Kidney (tissue), 13 donors: ENCODE measurements at regions not wholly inside any gene's neighbourhood (a gene's known extent, or its start where the extent isn't known, plus 50 kb on each side); places are given as distances from the start of the nearest gene placed in this dataset.

Experiments used
- DNase-seq, 5 donors: peaks; one replicate each; pipeline ENCODE4 v3.0.0-alpha.2; 2013 to 2020
- FAIRE-seq: peaks from 2 replicates; lab custom pipeline; 2012; peaks lifted over from hg19 to GRCh38; lab: Jason Lieb, UNC
- H3K27ac ChIP-seq, 2 donors: one replicate each; pipeline ENCODE4 v1.7.0; 2013; ENCODE audit warnings: low read depth in 2 of 2, low read length in 2 of 2, inconsistent platforms in 1 of 2
- H3K27me3 ChIP-seq: one replicate; pipeline ENCODE4 v1.7.1; 2013; ENCODE audit warnings: low read length, inconsistent platforms; ENCODE audit not compliant: control insufficient read depth, insufficient read depth
- H3K36me3 ChIP-seq, 3 donors: one replicate each; pipeline versions ENCODE4 v1.7.0 to v1.7.1; 2013; ENCODE audit warnings: low read length in 3 of 3, control low read depth in 1 of 3, inconsistent platforms in 1 of 3; ENCODE audit not compliant: insufficient read depth in 3 of 3, control insufficient read depth in 2 of 3
- H3K4me1 ChIP-seq, 3 donors: one replicate each; pipeline versions ENCODE4 v1.7.0 to v1.7.1; 2013; ENCODE audit warnings: low read length in 3 of 3, inconsistent platforms in 1 of 3, low read depth in 1 of 3; ENCODE audit not compliant: control insufficient read depth in 2 of 3, insufficient read depth in 2 of 3
- H3K4me3 ChIP-seq, 3 donors: one replicate each; pipeline versions ENCODE4 v1.7.0 to v1.8.1; 2013; ENCODE audit warnings: low read length in 3 of 3, control low read depth in 1 of 3, inconsistent platforms in 1 of 3
- H3K9ac ChIP-seq, 3 donors: one replicate each; pipeline versions ENCODE4 v1.7.0 to v1.7.1; 2013; ENCODE audit warnings: low read length in 3 of 3, control low read depth in 1 of 3, inconsistent platforms in 1 of 3
- H3K9me3 ChIP-seq, 3 donors: one replicate each; pipeline versions ENCODE4 v1.7.0 to v1.7.1; 2013; ENCODE audit warnings: low read length in 3 of 3, control low read depth in 1 of 3, inconsistent platforms in 1 of 3; ENCODE audit not compliant: control insufficient read depth in 2 of 3, insufficient read depth in 1 of 3
- CTCF ChIP-seq: IDR thresholded peaks from 3 replicates; pipeline ENCODE4 v1.5.1; 2012; ENCODE audit warnings: mild to moderate bottlenecking, moderate library complexity, borderline replicate concordance; ENCODE audit not compliant: insufficient read depth; ENCODE audit errors: extremely low read depth
- intact Hi-C: fragments of 100-400 bp; cut with DNase I; formaldehyde crosslinking; loops from one replicate; pipeline ENCODE4 v1.11.1; 2022
- donor health status: control.
- donor health status: control.
- donor health status: control.
- donor health status: control.
- donor health status: control.
- donor health status: DM: yes; HTN: yes; CAD: no.
- donor health status: Normal renal cell carcinoma (clear cell type).

GRCh38 chr5:19143935-19144334 is 844.1 kb downstream of the CDH18 start:
- intact Hi-C loops, result no loop called here
- no peak for FAIRE-seq
- Histone ChIP-seq H3K9ac (no peak overlapping the region), H3K4me1 (no peaks in the 10 kb centered on the region), H3K9me3 (no peaks in the 10 kb centered on the region), H3K27ac (no peak overlapping the region), H3K36me3 (no peaks in the 10 kb centered on the region), H3K4me3 (no peak overlapping the region), H3K27me3 (no peaks in the 10 kb centered on the region)
- DNase-seq, result no peak
- TF ChIP-seq CTCF, result no peak

DNA sequence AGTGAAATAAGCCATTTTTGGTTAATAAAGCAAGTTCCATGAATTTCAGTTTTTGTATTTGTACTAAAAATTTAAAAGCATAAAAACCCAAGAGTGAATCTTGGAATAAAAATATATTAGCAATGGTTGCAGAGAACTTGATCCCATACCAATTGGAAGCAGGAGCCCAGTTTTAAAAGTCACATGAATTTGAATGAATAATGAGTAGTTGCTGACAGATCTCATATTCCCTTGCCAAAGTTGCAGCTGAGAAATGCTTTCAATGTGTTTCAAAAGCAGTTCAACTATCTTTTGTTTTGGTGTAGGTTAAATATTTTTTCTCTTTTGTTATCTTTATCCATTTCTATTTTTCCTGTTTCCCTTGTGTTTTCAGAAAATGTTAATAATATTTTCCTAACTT is 818.6 kb downstream of the CDH18 start:
- TF ChIP-seq CTCF, result no peak
- DNase-seq (no peak), FAIRE-seq (no peak)
- Histone ChIP-seq H3K27me3 (no peaks in the 10 kb centered on the region), H3K27ac (no peak overlapping the region), H3K9ac (no peak overlapping the region), H3K9me3 (no peaks in the 10 kb centered on the region), H3K4me3 (no peak overlapping the region), H3K36me3 (no peaks in the 10 kb centered on the region), H3K4me1 (no peaks in the 10 kb centered on the region)
- intact Hi-C loops, result no loop called here

- H3K36me3 ChIP-seq, result no peaks in the 10 kb centered on the region
- no peak for TF ChIP-seq CTCF
- intact Hi-C loops, result no loop called here
Measured at GRCh38 chr5:19172926-19173470, 815.0 kb downstream of the CDH18 start.

More at GRCh38 chr5:19172926-19173470, 815.0 kb downstream of the CDH18 start:
- no peak for DNase-seq
- no peak overlapping the region for H3K27ac ChIP-seq
- FAIRE-seq, result no peak
- H3K27me3 ChIP-seq, result no peaks in the 10 kb centered on the region
- H3K4me3 ChIP-seq, result no peak overlapping the region
- H3K4me1 ChIP-seq, result no peaks in the 10 kb centered on the region
- no peaks in the 10 kb centered on the region for H3K9me3 ChIP-seq
- H3K9ac ChIP-seq, result no peak overlapping the region
